Activated B cell treated with CpG ODN at 0.5 μM for 24 hours (primary cell): ENCODE measurements at regions not wholly inside any gene's neighbourhood (a gene's known extent, or its start where the extent isn't known, plus 50 kb on each side); places are given as distances from the start of the nearest gene placed in this dataset.
"Not testable (repeated sequence)": the region's sequence is repeated elsewhere in the genome, so short reads cannot be mapped to it uniquely, and the experiment has no call there.

Source experiments
- ATAC-seq: fragments of 200-7000 bp; cut with Tn5 transposase; one replicate; pipeline ENCODE4 v1.10.0; 2021; ENCODE audit warnings: low read depth, mild to moderate bottlenecking, moderate library complexity
- CTCF ChIA-PET: fragments of 350-600 bp; sonication (Branson Sonifier 250); formaldehyde crosslinking; loops from one replicate; lab custom pipeline; 2021; ENCODE audit warnings: antibody characterized with exemption; lab: Charles Lee
- POLR2A ChIA-PET: fragments of 350-600 bp; sonication (Branson Sonifier 250); formaldehyde crosslinking; loops from one replicate; lab custom pipeline; 2021; ENCODE audit warnings: antibody characterized with exemption; lab: Charles Lee
- DNase-seq: peaks from one replicate; pipeline ENCODE4 v3.0.0; 2022
- H3K27ac Mint-ChIP-seq: one replicate; pipeline ENCODE4 v1.8.0; 2020; ENCODE audit warnings: mixed read lengths
- H3K27me3 Mint-ChIP-seq: one replicate; pipeline ENCODE4 v1.8.0; 2021; ENCODE audit warnings: mixed read lengths
- H3K36me3 Mint-ChIP-seq: one replicate; pipeline ENCODE4 v1.8.0; 2021; ENCODE audit warnings: low read depth, mixed read lengths
- H3K4me1 Mint-ChIP-seq: one replicate; pipeline ENCODE4 v1.8.0; 2021; ENCODE audit warnings: mixed read lengths
- H3K4me3 Mint-ChIP-seq: one replicate; pipeline ENCODE4 v1.8.0; 2020; ENCODE audit warnings: mild to moderate bottlenecking, mixed read lengths
- H3K9me3 Mint-ChIP-seq: one replicate; pipeline ENCODE4 v1.8.0; 2020; ENCODE audit warnings: mixed read lengths
- intact Hi-C: fragments of 100-400 bp; cut with micrococcal nuclease; formaldehyde crosslinking; loops from one replicate; pipeline ENCODE4 v1.15.1; 2024
- TF ChIP-seq, protein P1 (sequence below): fragments of 200-600 bp; IDR thresholded peaks from one replicate; pipeline ENCODE4 v1.8.0; 2022; ENCODE audit warnings: antibody characterized with exemption, mild to moderate bottlenecking

DNA sequence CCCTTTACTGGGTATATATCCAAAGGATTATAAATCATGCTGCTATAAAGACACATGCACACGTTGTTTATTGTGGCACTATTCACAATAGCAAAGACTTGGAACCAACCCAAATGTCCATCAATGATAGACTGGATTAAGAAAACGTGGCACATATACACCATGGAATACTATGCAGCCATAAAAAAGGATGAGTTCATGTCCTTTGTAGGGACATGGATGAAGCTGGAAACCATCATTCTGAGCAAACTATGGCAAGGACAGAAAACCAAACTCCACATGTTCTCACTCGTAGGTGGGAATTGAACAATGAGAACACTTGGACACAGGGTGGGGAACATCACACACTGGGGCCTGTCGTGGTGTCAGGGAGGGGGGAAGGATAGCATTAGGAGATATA lies 59.2 kb downstream of the CXorf49B start:
- H3K27ac Mint-ChIP-seq, CTCF ChIA-PET, H3K9me3 Mint-ChIP-seq, H3K4me3 Mint-ChIP-seq, POLR2A ChIA-PET, intact Hi-C loops, H3K4me1 Mint-ChIP-seq, H3K36me3 Mint-ChIP-seq, ATAC-seq, H3K27me3 Mint-ChIP-seq, DNase-seq: not testable (repeated sequence)

DNA sequence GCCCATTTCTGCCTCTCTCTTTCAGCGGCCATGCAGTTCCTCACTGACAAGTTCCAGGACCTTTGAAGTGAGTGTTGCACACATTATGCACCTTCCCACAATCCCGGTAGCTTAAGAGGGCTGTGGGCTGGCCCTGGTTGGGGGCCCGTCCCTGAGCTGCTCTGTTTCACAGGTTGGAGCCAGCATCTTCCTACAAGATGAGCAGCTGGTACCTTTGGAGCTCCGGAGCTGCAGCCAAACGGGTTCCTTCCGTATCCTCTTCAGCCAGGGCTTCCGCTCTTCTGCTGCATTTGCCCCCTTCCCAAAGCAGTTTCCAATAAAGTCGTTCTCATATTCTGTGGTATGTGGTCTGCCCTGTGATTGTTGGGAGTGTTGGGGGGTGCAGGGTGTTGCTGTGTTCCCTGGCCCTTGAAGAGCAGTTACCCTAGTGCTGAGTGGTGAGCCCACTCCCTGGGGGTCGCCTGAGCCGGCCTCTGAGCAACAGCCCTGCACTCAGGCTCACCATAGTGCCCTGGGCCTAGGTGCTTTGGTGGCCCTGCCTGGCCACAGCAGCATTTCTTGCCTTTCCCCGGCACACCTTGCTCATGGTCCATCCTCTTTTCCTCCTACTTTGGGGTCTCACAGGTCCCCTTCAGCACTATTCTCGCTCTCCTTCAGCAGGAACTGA lies 60.4 kb downstream of the CXorf49B start:
- no peaks in the 10 kb centered on the region for H3K4me1 Mint-ChIP-seq
- ATAC-seq (no peak), DNase-seq (no peak)
- no peaks in the 10 kb centered on the region for H3K27me3 Mint-ChIP-seq
- CTCF ChIA-PET = no interaction called here
- H3K36me3 Mint-ChIP-seq = no peaks in the 10 kb centered on the region
- H3K4me3 Mint-ChIP-seq = no peak overlapping the region
- intact Hi-C loops = no loop called here
- H3K27ac Mint-ChIP-seq = peak overlapping the region; percentile 37
- POLR2A ChIA-PET = no interaction called here
- TF ChIP-seq, protein P1, sequence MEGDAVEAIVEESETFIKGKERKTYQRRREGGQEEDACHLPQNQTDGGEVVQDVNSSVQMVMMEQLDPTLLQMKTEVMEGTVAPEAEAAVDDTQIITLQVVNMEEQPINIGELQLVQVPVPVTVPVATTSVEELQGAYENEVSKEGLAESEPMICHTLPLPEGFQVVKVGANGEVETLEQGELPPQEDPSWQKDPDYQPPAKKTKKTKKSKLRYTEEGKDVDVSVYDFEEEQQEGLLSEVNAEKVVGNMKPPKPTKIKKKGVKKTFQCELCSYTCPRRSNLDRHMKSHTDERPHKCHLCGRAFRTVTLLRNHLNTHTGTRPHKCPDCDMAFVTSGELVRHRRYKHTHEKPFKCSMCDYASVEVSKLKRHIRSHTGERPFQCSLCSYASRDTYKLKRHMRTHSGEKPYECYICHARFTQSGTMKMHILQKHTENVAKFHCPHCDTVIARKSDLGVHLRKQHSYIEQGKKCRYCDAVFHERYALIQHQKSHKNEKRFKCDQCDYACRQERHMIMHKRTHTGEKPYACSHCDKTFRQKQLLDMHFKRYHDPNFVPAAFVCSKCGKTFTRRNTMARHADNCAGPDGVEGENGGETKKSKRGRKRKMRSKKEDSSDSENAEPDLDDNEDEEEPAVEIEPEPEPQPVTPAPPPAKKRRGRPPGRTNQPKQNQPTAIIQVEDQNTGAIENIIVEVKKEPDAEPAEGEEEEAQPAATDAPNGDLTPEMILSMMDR = no peak
- no peaks in the 10 kb centered on the region for H3K9me3 Mint-ChIP-seq

DNA sequence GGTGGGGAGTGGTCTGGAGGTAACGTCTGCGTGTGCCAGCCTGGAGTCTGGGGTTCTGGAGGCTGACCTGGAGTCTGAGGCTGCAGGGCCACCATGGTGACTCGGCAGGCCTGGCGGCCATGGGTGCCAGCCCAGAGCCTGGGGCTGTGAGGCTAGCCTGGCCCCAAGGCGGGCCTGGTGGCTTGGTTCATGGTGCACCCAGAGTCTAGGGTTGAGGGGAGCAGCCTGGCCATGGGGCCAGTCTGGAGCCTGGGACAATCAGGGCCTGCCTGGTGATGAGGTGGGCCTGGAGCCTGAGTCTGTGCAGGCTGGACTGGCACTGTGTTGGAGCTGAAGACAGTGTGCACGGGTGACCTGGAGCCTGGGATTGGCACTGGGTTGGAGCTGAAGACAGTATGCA lies 64.9 kb downstream of the CXorf49B start:
- no peaks in the 10 kb centered on the region for H3K4me1 Mint-ChIP-seq
- no peak overlapping the region for H3K27ac Mint-ChIP-seq
- ChIA-PET CTCF (no interaction called here), POLR2A (no interaction called here)
- intact Hi-C loops = no loop called here
- ATAC-seq (no peak), DNase-seq (no peak)
- H3K4me3 Mint-ChIP-seq = no peak overlapping the region
- H3K36me3 Mint-ChIP-seq = no peaks in the 10 kb centered on the region
- TF ChIP-seq, protein P1 = no peak
- H3K27me3 Mint-ChIP-seq = peaks cover 2% of the 10 kb centered on the region
- peaks cover 2% of the 10 kb centered on the region for H3K9me3 Mint-ChIP-seq

DNA sequence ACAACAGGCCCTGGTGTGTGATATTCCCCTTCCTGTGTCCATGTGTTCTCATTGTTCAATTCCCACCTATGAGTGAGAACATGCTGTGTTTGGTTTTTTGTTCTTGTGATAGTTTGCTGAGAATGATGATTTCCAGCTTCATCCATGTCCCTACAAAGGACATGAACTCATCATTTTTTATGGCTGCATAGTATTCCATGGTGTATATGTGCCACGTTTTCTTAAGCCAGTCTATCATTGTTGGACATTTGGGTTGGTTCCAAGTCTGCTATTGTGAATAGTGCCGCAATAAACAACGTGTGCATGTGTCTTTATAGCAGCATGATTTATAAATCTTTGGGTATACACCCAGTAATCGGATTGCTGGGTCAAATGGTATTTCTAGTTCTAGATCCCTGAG lies 72.6 kb upstream of the NHSL2 start:
- H3K4me1 Mint-ChIP-seq, POLR2A ChIA-PET, H3K9me3 Mint-ChIP-seq, CTCF ChIA-PET, DNase-seq, ATAC-seq, intact Hi-C loops, H3K36me3 Mint-ChIP-seq, H3K4me3 Mint-ChIP-seq, H3K27ac Mint-ChIP-seq, H3K27me3 Mint-ChIP-seq: not testable (repeated sequence)

DNA sequence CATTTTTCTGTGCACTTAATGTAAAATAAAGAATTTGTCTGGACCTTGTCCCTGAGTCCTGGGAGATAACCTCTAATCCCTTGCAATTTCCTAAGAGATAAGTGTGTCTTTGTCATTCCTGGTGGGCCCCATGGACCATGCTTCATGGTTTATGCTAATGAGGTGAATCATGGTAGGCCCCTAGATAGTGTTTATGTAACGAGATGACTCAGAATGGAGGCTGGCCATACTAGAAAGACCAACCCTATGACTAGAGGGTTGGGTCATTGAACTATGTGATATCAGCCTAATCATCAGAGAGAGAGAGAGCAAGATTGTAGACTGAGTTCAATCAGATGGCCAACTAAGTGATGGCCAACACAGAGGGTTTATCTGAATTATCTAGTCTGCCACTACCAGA lies 64.2 kb upstream of the NHSL2 start:
- POLR2A ChIA-PET = no interaction called here
- H3K27me3 Mint-ChIP-seq = no peaks in the 10 kb centered on the region
- no peak overlapping the region for H3K4me3 Mint-ChIP-seq
- ATAC-seq (no peak), DNase-seq (no peak)
- CTCF ChIA-PET = no interaction called here
- intact Hi-C loops = no loop called here
- no peaks in the 10 kb centered on the region for H3K36me3 Mint-ChIP-seq
- H3K27ac Mint-ChIP-seq = no peak overlapping the region
- H3K4me1 Mint-ChIP-seq = no peaks in the 10 kb centered on the region
- H3K9me3 Mint-ChIP-seq = no peaks in the 10 kb centered on the region
- TF ChIP-seq, protein P1 = no peak

DNA sequence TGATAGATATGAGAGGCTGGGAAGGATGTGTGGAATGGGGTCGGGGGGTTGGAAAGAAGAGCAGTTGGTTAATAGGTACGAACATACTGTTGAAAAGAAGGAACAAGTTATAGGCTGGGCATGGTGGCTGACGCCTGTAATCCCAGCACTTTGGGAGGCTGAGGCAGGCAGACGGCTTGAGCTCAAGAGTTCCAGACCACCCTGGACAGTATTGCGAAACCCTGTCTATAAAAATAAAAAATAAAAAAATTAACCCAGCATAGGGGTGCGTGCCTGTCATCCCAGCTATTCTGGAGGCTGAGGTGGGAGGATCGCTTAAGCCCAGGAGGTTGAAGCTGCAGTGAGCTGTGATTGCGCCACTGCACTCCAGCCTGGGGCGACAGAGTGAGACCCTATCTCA lies 58.5 kb upstream of the NHSL2 start:
- H3K36me3 Mint-ChIP-seq = no peaks in the 10 kb centered on the region
- peaks cover 4% of the 10 kb centered on the region for H3K27me3 Mint-ChIP-seq
- ATAC-seq (no peak), DNase-seq (no peak)
- intact Hi-C loops = no loop called here
- no peak overlapping the region for H3K27ac Mint-ChIP-seq
- ChIA-PET POLR2A (no interaction called here), CTCF (no interaction called here)
- H3K4me3 Mint-ChIP-seq = no peak overlapping the region
- no peaks in the 10 kb centered on the region for H3K4me1 Mint-ChIP-seq
- no peaks in the 10 kb centered on the region for H3K9me3 Mint-ChIP-seq
- TF ChIP-seq, protein P1 = no peak
